Fibroblast of skin of back (primary cell): ENCODE measurements at regions not wholly inside any gene's neighbourhood (a gene's known extent, or its start where the extent isn't known, plus 50 kb on each side); places are given as distances from the start of the nearest gene placed in this dataset.

Source experiments
- DNase-seq: peaks from one replicate; pipeline ENCODE4 v3.0.0-alpha.2; 2013

DNA sequence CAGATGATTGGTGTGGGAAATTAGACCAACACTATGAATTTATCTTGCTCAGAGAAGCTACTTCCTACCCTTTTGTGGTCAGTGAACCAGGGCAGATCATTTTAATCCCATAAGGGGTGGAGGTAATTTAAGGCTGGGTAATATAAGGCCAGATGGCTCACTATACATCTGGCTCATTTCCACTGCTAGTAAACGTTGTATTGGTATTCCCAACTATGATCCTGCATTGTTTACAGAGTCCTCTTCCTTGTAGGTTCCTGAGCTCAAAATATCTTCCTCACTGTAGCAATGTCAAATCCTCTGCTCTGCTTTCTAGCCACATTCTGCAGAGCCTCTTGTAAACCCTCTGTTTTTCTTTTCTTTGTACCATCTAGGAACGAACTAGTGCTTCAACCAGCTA lies 93.0 kb upstream of the MGAT4C start:
- no peak for DNase-seq

- DNase-seq, result no peak
Observed at GRCh38 chr12:86333955-86334522, 77.8 kb upstream of the MGAT4C start.

- no peak for DNase-seq
Observed at GRCh38 chr12:86331457-86331856, 75.3 kb upstream of the MGAT4C start.

DNA sequence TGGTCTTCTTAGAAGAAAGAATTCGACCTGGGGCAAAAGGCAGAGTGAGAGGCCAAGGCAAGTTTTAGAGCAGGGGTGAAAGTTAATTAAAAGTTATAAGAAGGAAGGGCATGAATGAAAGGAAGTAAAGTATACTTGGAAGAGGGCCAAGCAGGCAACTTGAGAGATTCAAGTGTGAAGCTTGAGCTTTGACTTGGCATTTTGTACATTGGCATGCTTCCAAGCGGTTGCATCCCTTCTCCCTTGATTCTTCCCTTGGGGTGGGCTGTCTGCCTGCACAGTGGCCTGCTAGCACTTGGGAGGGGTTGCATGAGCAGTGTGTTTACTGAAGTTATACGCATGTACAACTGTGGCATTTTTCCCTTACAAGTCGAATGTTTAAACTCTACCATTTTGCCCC lies 74.8 kb upstream of the MGAT4C start:
- DNase-seq, result no peak

DNA sequence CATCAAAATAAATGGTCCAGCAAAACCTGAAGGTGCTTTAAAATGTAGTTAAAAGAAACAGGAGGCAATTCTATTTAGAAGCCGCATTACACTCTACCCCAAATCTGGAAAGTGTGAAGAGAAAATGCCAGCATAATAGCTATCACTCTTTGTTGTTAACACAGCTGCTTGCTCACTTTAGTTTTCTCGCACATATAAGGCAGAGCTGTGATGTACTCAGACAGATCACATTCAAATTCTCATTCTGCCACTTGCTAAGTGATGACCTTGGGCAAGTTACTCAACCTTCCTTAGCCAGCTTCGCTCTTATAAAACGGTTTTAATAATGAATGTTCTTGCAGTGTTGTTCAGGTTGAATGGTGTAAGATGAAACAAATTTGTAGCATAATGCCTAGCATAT lies 56.0 kb upstream of the MGAT4C start:
- DNase-seq, result no peak
